ENCODE measurements at regions not wholly inside any gene's neighbourhood (a gene's known extent, or its start where the extent isn't known, plus 50 kb on each side); places are given as distances from the start of the nearest gene placed in this dataset.

GRCh38 chr11:43554148-43554473 is 126.4 kb upstream of the HSD17B12 start:
- DNase-seq (no peak), ATAC-seq (ENCODE audit: low read depth) (no peak)
- Histone ChIP-seq H2AK9ac (replicated peaks; ENCODE audit: low read depth, low read length, poor library complexity) (no peak overlapping the region), H4K20me1 (ENCODE audit: insufficient read depth, low read length) (no peaks in the 10 kb centered on the region), H3K56ac (ENCODE audit: extremely low read depth, insufficient read depth, low read length) (no peak overlapping the region), H2AFZ (replicated peaks; ENCODE audit: low read length, poor library complexity) (no peak overlapping the region), H3K9ac (ENCODE audit: low read depth, low read length) (no peak overlapping the region), H3K79me1 (ENCODE audit: low read depth in 1 of 2, low read length in 2 of 2) (no peaks in the 10 kb centered on the region), H2BK20ac (ENCODE audit: low read depth, low read length) (no peak overlapping the region), H3K4me1 (ENCODE audit: control insufficient read depth, insufficient read depth, low read length) (no peaks in the 10 kb centered on the region), H3K27ac (ENCODE audit: insufficient read depth, low read length) (no peak overlapping the region), H3K36me3 (ENCODE audit: control insufficient read depth, insufficient read depth, low read length) (no peaks in the 10 kb centered on the region), H3K4ac (ENCODE audit: low read depth, low read length) (no peak overlapping the region), H2BK120ac (ENCODE audit: low read depth, low read length) (no peak overlapping the region), H3K4me2 (ENCODE audit: low read depth, low read length) (no peak overlapping the region), H3K23ac (ENCODE audit: low read depth, low read length) (no peak overlapping the region), H4K8ac (ENCODE audit: low read depth in 2 of 2, low read length in 2 of 2) (no peak overlapping the region), H3K14ac (replicated peaks; ENCODE audit: low read depth, low read length) (no peak overlapping the region), H2BK5ac (ENCODE audit: low read depth, low read length, poor library complexity, severe bottlenecking) (no peak overlapping the region), H3K27me3 (ENCODE audit: control insufficient read depth, insufficient read depth, low read length) (peaks cover 62% of the 10 kb centered on the region), H2AK5ac (ENCODE audit: low read depth, low read length) (no peak overlapping the region), H2BK15ac (ENCODE audit: low read depth, low read length) (no peak overlapping the region), H3K9me1 (ENCODE audit: insufficient read depth, low read length) (no peaks in the 10 kb centered on the region), H3K4me3 (ENCODE audit: insufficient read depth, low read depth, low read length) (no peak overlapping the region), H4K91ac (ENCODE audit: insufficient read depth, low read depth, low read length) (no peak overlapping the region), H3K9me3 (ENCODE audit: control insufficient read depth, insufficient read depth, low read length) (no peaks in the 10 kb centered on the region), H3K18ac (ENCODE audit: low read depth, low read length) (no peak overlapping the region), H4K5ac (ENCODE audit: low read depth, low read length) (no peak overlapping the region)
- no CpG with 5 or more reads among the region's 6 CpGs for WGBS, 2 experiments (ENCODE audit: extremely low coverage in 2 of 2, insufficient read length in 1 of 2)
- intact Hi-C loops (cut with micrococcal nuclease) (no loop called here), in situ Hi-C loops (cut with MboI; ENCODE audit: low sequenced_read_pairs) (no loop called here), dilution Hi-C loops (cut with HindIII; ENCODE audit: low sequenced_read_pairs, unreplicated experiment) (no loop called here)
- ChIA-PET CTCF (no interaction called here), POLR2A (ENCODE audit: unreplicated experiment) (no interaction called here)
- no peak for TF ChIP-seq MAFK (IDR thresholded peaks at IDR 0.05; ENCODE audit: low read depth, low read length)
- TF ChIP-seq NFE2L2 (IDR thresholded peaks at IDR 0.05; ENCODE audit: low read depth, low read length): no peak
- TF ChIP-seq SMC3 (IDR thresholded peaks at IDR 0.05; ENCODE audit: low read depth, low read length): no peak
- no peak for TF ChIP-seq FOS (IDR thresholded peaks at IDR 0.05; ENCODE audit: low read depth, low read length)
- no peak for TF ChIP-seq RCOR1 (IDR thresholded peaks at IDR 0.05; ENCODE audit: insufficient replicate concordance, low read length)
- no peak for TF ChIP-seq RFX5 (IDR thresholded peaks at IDR 0.05; ENCODE audit: low read depth, low read length)
- no peak for TF ChIP-seq RAD21 (IDR thresholded peaks at IDR 0.05; ENCODE audit: low read length)
- no peak for TF ChIP-seq MXI1 (IDR thresholded peaks at IDR 0.05; ENCODE audit: borderline replicate concordance, low read depth, low read length)
- TF ChIP-seq, protein P1, sequence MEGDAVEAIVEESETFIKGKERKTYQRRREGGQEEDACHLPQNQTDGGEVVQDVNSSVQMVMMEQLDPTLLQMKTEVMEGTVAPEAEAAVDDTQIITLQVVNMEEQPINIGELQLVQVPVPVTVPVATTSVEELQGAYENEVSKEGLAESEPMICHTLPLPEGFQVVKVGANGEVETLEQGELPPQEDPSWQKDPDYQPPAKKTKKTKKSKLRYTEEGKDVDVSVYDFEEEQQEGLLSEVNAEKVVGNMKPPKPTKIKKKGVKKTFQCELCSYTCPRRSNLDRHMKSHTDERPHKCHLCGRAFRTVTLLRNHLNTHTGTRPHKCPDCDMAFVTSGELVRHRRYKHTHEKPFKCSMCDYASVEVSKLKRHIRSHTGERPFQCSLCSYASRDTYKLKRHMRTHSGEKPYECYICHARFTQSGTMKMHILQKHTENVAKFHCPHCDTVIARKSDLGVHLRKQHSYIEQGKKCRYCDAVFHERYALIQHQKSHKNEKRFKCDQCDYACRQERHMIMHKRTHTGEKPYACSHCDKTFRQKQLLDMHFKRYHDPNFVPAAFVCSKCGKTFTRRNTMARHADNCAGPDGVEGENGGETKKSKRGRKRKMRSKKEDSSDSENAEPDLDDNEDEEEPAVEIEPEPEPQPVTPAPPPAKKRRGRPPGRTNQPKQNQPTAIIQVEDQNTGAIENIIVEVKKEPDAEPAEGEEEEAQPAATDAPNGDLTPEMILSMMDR (conservative IDR thresholded peaks at IDR 0.05; ENCODE audit: low read depth, low read length): no peak
- TF ChIP-seq USF2 (IDR thresholded peaks at IDR 0.05; ENCODE audit: low read depth, low read length): no peak
- TF ChIP-seq, protein P2, sequence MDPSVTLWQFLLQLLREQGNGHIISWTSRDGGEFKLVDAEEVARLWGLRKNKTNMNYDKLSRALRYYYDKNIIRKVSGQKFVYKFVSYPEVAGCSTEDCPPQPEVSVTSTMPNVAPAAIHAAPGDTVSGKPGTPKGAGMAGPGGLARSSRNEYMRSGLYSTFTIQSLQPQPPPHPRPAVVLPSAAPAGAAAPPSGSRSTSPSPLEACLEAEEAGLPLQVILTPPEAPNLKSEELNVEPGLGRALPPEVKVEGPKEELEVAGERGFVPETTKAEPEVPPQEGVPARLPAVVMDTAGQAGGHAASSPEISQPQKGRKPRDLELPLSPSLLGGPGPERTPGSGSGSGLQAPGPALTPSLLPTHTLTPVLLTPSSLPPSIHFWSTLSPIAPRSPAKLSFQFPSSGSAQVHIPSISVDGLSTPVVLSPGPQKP (IDR thresholded peaks at IDR 0.05; ENCODE audit: borderline replicate concordance, low read depth, low read length): no peak
- TF ChIP-seq BHLHE40 (IDR thresholded peaks at IDR 0.05; ENCODE audit: low read depth, low read length): no peak
- no peak for TF ChIP-seq CHD1 (IDR thresholded peaks at IDR 0.05; ENCODE audit: low read depth, low read length)
- BruUV-seq (replicated peaks): no TSS peak

All from IMR-90 (cell line).